ENCODE measurements at regions not wholly inside any gene's neighbourhood (a gene's known extent, or its start where the extent isn't known, plus 50 kb on each side); places are given as distances from the start of the nearest gene placed in this dataset.

DNA sequence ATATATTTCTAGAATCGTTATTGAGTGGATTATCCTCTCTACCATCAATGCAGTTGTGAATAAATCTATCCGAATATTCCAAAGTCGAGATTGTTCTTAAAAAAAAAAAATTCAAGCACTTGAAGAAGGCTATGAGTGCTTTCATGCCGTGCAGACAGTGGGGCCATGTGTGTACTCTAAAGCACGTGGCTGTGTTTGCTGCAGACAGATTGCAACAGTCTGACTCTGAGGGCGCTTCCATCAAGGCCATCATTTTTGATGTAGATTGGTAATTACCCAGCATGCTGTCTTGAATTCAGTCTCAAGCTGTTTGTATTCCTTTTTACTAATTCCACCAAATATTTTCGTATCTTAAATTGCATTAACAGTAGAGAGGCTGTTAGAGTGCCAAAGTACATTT lies 325.9 kb upstream of the LINC00305 start:
- H2BK15ac ChIP-seq (ENCODE audit: low read depth, low read length) = no peak overlapping the region
- no peak overlapping the region for H2BK12ac ChIP-seq (ENCODE audit: insufficient read length, low read depth, low read length)
- no peak overlapping the region for H3K56ac ChIP-seq (ENCODE audit: insufficient read length, low read depth, low read length)
- no peaks in the 10 kb centered on the region for H3K9me3 Mint-ChIP-seq
- H3K27me3 ChIP-seq (ENCODE audit: insufficient read depth, low read length) = no peaks in the 10 kb centered on the region
- no peak overlapping the region for H3K9ac ChIP-seq (ENCODE audit: extremely low read depth, insufficient read length, low read length)
- H3K4me1 Mint-ChIP-seq = peaks cover 4 to 5% of the 10 kb centered on the region in 2 experiments
- no peak overlapping the region for H2AFZ ChIP-seq (ENCODE audit: low read length)
- H4K5ac ChIP-seq (ENCODE audit: insufficient read length, low read depth, low read length) = no peak overlapping the region
- no peaks in the 10 kb centered on the region for H3K4me1 ChIP-seq (ENCODE audit: insufficient read depth, low read length)
- H3K27ac Mint-ChIP-seq = no peak overlapping the region
- no peak overlapping the region for H2BK5ac ChIP-seq (ENCODE audit: insufficient read length, low read length)
- H3K18ac ChIP-seq (ENCODE audit: insufficient read length, low read depth, low read length) = no peak overlapping the region
- no peak overlapping the region for H4K8ac ChIP-seq (replicated peaks; ENCODE audit: insufficient read length, low read depth, low read length)
- DNase-seq = no peak
- no peak overlapping the region for H2BK20ac ChIP-seq (ENCODE audit: low read depth, low read length, poor library complexity, severe bottlenecking)
- H4K91ac ChIP-seq (ENCODE audit: insufficient read length, low read depth, low read length) = no peak overlapping the region
- no peaks in the 10 kb centered on the region for H3K23me2 ChIP-seq (ENCODE audit: insufficient read length, low read depth, low read length, poor library complexity, severe bottlenecking)
- TF ChIP-seq, protein P1, sequence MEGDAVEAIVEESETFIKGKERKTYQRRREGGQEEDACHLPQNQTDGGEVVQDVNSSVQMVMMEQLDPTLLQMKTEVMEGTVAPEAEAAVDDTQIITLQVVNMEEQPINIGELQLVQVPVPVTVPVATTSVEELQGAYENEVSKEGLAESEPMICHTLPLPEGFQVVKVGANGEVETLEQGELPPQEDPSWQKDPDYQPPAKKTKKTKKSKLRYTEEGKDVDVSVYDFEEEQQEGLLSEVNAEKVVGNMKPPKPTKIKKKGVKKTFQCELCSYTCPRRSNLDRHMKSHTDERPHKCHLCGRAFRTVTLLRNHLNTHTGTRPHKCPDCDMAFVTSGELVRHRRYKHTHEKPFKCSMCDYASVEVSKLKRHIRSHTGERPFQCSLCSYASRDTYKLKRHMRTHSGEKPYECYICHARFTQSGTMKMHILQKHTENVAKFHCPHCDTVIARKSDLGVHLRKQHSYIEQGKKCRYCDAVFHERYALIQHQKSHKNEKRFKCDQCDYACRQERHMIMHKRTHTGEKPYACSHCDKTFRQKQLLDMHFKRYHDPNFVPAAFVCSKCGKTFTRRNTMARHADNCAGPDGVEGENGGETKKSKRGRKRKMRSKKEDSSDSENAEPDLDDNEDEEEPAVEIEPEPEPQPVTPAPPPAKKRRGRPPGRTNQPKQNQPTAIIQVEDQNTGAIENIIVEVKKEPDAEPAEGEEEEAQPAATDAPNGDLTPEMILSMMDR (conservative IDR thresholded peaks at IDR 0.05) = no peak
- H3K4me3 Mint-ChIP-seq = no peak overlapping the region
- no peaks in the 10 kb centered on the region for H3K9me3 ChIP-seq (ENCODE audit: control insufficient read depth, low read depth, low read length)
- no peak overlapping the region for H3K4me2 ChIP-seq (ENCODE audit: insufficient read depth, insufficient read length, low read length)
- H2AK5ac ChIP-seq (ENCODE audit: insufficient read length, low read length) = no peak overlapping the region
- no peaks in the 10 kb centered on the region for H3K79me2 ChIP-seq (ENCODE audit: insufficient read depth, low read length)
- no CpG with 5 or more reads among the region's 7 CpGs for WGBS (ENCODE audit: extremely low coverage, insufficient read length, low lambda C conversion rate)
- no peaks in the 10 kb centered on the region for H3K36me3 Mint-ChIP-seq (ENCODE audit: insufficient read depth in 1 of 3, low read depth in 3 of 3)
- H3T11ph ChIP-seq (ENCODE audit: low read length) = no peak overlapping the region
- H3K23ac ChIP-seq (ENCODE audit: insufficient read length, low read depth, low read length) = no peak overlapping the region
- H3K79me1 ChIP-seq (ENCODE audit: insufficient read depth, low read depth, low read length, poor library complexity, severe bottlenecking) = no peaks in the 10 kb centered on the region
- no peaks in the 10 kb centered on the region for H3K27me3 Mint-ChIP-seq (ENCODE audit: low read depth)
- no peak overlapping the region for H2BK120ac ChIP-seq (ENCODE audit: low read depth, low read length, poor library complexity, severe bottlenecking)
- H3K27ac ChIP-seq (ENCODE audit: insufficient read length, low read depth, low read length) = no peak overlapping the region
- H4K20me1 ChIP-seq (ENCODE audit: control insufficient read depth, insufficient read depth, insufficient read length) = no peaks in the 10 kb centered on the region
- no peak overlapping the region for H3K4ac ChIP-seq (ENCODE audit: low read depth, low read length)
- H3K14ac ChIP-seq (ENCODE audit: insufficient read depth, low read length) = no peak overlapping the region
